SU-DHL-6 (cell line): ENCODE measurements at regions not wholly inside any gene's neighbourhood (a gene's known extent, or its start where the extent isn't known, plus 50 kb on each side); places are given as distances from the start of the nearest gene placed in this dataset.

ENCODE experiments used
- H2AFZ ChIP-seq: fragments of 200-600 bp; sonication (generic); 2 replicates; pipeline ENCODE4 v1.6.1; 2014; ENCODE audit warnings: low read depth, mild to moderate bottlenecking, moderate library complexity, mixed read lengths, antibody characterized with exemption, low read length; ENCODE audit not compliant: severe bottlenecking
- H3F3A ChIP-seq: fragments of 200-600 bp; shearing (Covaris generic); 2 replicates; pipeline ENCODE4 v1.6.0; 2016; ENCODE audit warnings: antibody characterized with exemption, mild to moderate bottlenecking; ENCODE audit not compliant: insufficient read depth
- H3K27ac ChIP-seq: fragments of 200-600 bp; sonication (generic); 2 replicates; pipeline ENCODE4 v1.5.1; 2016; ENCODE audit warnings: low read depth, mild to moderate bottlenecking, low read length, moderate library complexity, mixed read lengths
- H3K27me3 ChIP-seq: fragments of 200-600 bp; sonication (generic), shearing (Covaris generic); 2 replicates; pipeline ENCODE4 v1.6.0; 2014; ENCODE audit warnings: mild to moderate bottlenecking, low read length
- H3K36me3 ChIP-seq: fragments of 200-600 bp; sonication (generic); 2 replicates; pipeline ENCODE4 v1.6.1; 2014; ENCODE audit warnings: mild to moderate bottlenecking, low read length, mixed read lengths
- H3K4me2 ChIP-seq: fragments of 300-600, 200-600 bp; shearing (Covaris generic), sonication (generic); 2 replicates; pipeline ENCODE4 v1.6.0; 2014; ENCODE audit warnings: low read length, low read depth, mild to moderate bottlenecking; ENCODE audit not compliant: poor library complexity, severe bottlenecking
- H3K4me3 ChIP-seq: fragments of 200-600 bp; sonication (generic); 2 replicates; pipeline ENCODE4 v1.5.1; 2014; ENCODE audit warnings: antibody characterized with exemption, low read length, mild to moderate bottlenecking, mixed read lengths; ENCODE audit not compliant: insufficient read depth, poor library complexity, severe bottlenecking
- H3K79me2 ChIP-seq: fragments of 200-600 bp; sonication (generic); 2 replicates; pipeline ENCODE4 v1.6.1; 2014; ENCODE audit warnings: mild to moderate bottlenecking, low read length, moderate library complexity; ENCODE audit not compliant: insufficient read depth
- H3K9ac ChIP-seq: fragments of 200-600 bp; sonication (generic); 2 replicates; pipeline ENCODE4 v1.7.0; 2014; ENCODE audit warnings: mild to moderate bottlenecking, low read length
- H3K9me2 ChIP-seq: fragments of 200-600 bp; sonication (generic); replicated peaks from 2 replicates; pipeline ENCODE4 v1.6.1; 2014; ENCODE audit warnings: low read length; ENCODE audit not compliant: insufficient read depth
- H3K9me3 ChIP-seq: fragments of 200-600 bp; sonication (generic); 2 replicates; pipeline ENCODE4 v1.6.1; 2014; ENCODE audit warnings: low read length, mixed read lengths; ENCODE audit not compliant: insufficient read depth
- H4K20me1 ChIP-seq: fragments of 200-600 bp; sonication (generic); 2 replicates; pipeline ENCODE4 v1.6.1; 2014; ENCODE audit warnings: low read depth, mild to moderate bottlenecking, antibody characterized with exemption, low read length, moderate library complexity, mixed read lengths
- CTCF ChIP-seq: fragments of 200-600 bp; sonication (generic); IDR thresholded peaks from one replicate; pipeline ENCODE4 v1.5.1; 2017; ENCODE audit warnings: antibody characterized with exemption, mild to moderate bottlenecking, low read length, moderate library complexity; ENCODE audit not compliant: insufficient read depth, poor library complexity, severe bottlenecking
- EZH2phosphoT487 ChIP-seq: fragments of 200-600 bp; sonication (generic), shearing (Covaris generic); conservative IDR thresholded peaks from 2 replicates; pipeline ENCODE4 v1.6.1; 2018; ENCODE audit warnings: mild to moderate bottlenecking, antibody characterized with exemption, low read length, moderate library complexity, mixed read lengths

GRCh38 chr16:48838349-48838748 lies 228.4 kb upstream of the N4BP1 start:
- H3F3A ChIP-seq, result no peaks in the 10 kb centered on the region
- H3K9me3 ChIP-seq, result no peaks in the 10 kb centered on the region
- H3K9ac ChIP-seq, result no peak overlapping the region
- no peaks in the 10 kb centered on the region for H3K9me2 ChIP-seq
- no peaks in the 10 kb centered on the region for H4K20me1 ChIP-seq
- H3K4me3 ChIP-seq, result no peak overlapping the region
- no peak for TF ChIP-seq CTCF
- no peak for TF ChIP-seq EZH2phosphoT487
- H3K27ac ChIP-seq, result no peak overlapping the region
- no peaks in the 10 kb centered on the region for H3K79me2 ChIP-seq
- H3K4me2 ChIP-seq, result no peak overlapping the region
- H3K36me3 ChIP-seq, result no peaks in the 10 kb centered on the region
- no peak overlapping the region for H2AFZ ChIP-seq
- no peaks in the 10 kb centered on the region for H3K27me3 ChIP-seq

- H3K9ac ChIP-seq, result no peak overlapping the region
- no peak overlapping the region for H3K4me3 ChIP-seq
- H3K79me2 ChIP-seq, result no peaks in the 10 kb centered on the region
- H4K20me1 ChIP-seq, result no peaks in the 10 kb centered on the region
- TF ChIP-seq CTCF, result no peak
- TF ChIP-seq EZH2phosphoT487, result no peak
- no peak overlapping the region for H2AFZ ChIP-seq
- H3K4me2 ChIP-seq, result no peak overlapping the region
- H3K36me3 ChIP-seq, result no peaks in the 10 kb centered on the region
- 0 out of 2 replicates have a peak, but pooled peaks cover 6% of the 10 kb centered on the region for H3F3A ChIP-seq
- no peaks in the 10 kb centered on the region for H3K9me2 ChIP-seq
- no peaks in the 10 kb centered on the region for H3K27me3 ChIP-seq
- H3K27ac ChIP-seq, result no peak overlapping the region
- H3K9me3 ChIP-seq, result no peaks in the 10 kb centered on the region
Observed at GRCh38 chr16:48836636-48837035, 226.7 kb upstream of the N4BP1 start.

GRCh38 chr16:48836067-48836466 lies 226.1 kb upstream of the N4BP1 start:
- TF ChIP-seq CTCF (no peak), EZH2phosphoT487 (no peak)
- no peaks in the 10 kb centered on the region for H3K9me3 ChIP-seq
- H3K4me3 ChIP-seq, result no peak overlapping the region
- no peak overlapping the region for H3K9ac ChIP-seq
- H3K27ac ChIP-seq, result no peak overlapping the region
- no peaks in the 10 kb centered on the region for H3K79me2 ChIP-seq
- H3K4me2 ChIP-seq, result no peak overlapping the region
- H2AFZ ChIP-seq, result no peak overlapping the region
- H3K36me3 ChIP-seq, result no peaks in the 10 kb centered on the region
- no peaks in the 10 kb centered on the region for H4K20me1 ChIP-seq
- no peaks in the 10 kb centered on the region for H3K27me3 ChIP-seq
- no peaks in the 10 kb centered on the region for H3K9me2 ChIP-seq
- H3F3A ChIP-seq, result 0 out of 2 replicates have a peak, but pooled peaks cover 7% of the 10 kb centered on the region
